GM18498 (cell line): ENCODE measurements at regions not wholly inside any gene's neighbourhood (a gene's known extent, or its start where the extent isn't known, plus 50 kb on each side); places are given as distances from the start of the nearest gene placed in this dataset.

Experiments
- ATAC-seq: cut with Tn5 transposase; IDR thresholded peaks from one replicate; pipeline ENCODE4 v1.9.1; 2021; ENCODE audit warnings: mild to moderate bottlenecking, moderate library complexity; ENCODE audit not compliant: unreplicated experiment

GRCh38 chr12:63321373-63321772 lies 170.4 kb upstream of the AVPR1A start:
- ATAC-seq: no peak

- no peak for ATAC-seq
Measured at GRCh38 chr12:63319936-63320633, 169.1 kb upstream of the AVPR1A start.

- ATAC-seq: peak; percentile 52
Measured at GRCh38 chr12:63319386-63319785, 168.4 kb upstream of the AVPR1A start.

GRCh38 chr12:63318933-63319332 lies 167.9 kb upstream of the AVPR1A start:
- no peak for ATAC-seq

- ATAC-seq: no peak
Measured at GRCh38 chr12:63318313-63318712, 167.3 kb upstream of the AVPR1A start.

- ATAC-seq: no peak
Measured at GRCh38 chr12:63317880-63318279, 166.9 kb upstream of the AVPR1A start.

GRCh38 chr12:63317286-63317846 lies 166.4 kb upstream of the AVPR1A start:
- ATAC-seq: no peak

- peak; percentile 43 for ATAC-seq
Measured at GRCh38 chr12:63313139-63313538, 162.1 kb upstream of the AVPR1A start.

GRCh38 chr12:63308671-63309070 lies 157.7 kb upstream of the AVPR1A start:
- no peak for ATAC-seq

- no peak for ATAC-seq
Measured at GRCh38 chr12:63307849-63308248, 156.8 kb upstream of the AVPR1A start.

- no peak for ATAC-seq
Measured at GRCh38 chr12:63305901-63306875, 155.2 kb upstream of the AVPR1A start.

- ATAC-seq: no peak
Measured at GRCh38 chr12:63304887-63305316, 153.9 kb upstream of the AVPR1A start.

- peak; percentile 17 for ATAC-seq
Measured at GRCh38 chr12:63302941-63303536, 152.0 kb upstream of the AVPR1A start.

GRCh38 chr12:63302269-63302940 lies 151.4 kb upstream of the AVPR1A start:
- peak; percentile 65 for ATAC-seq

GRCh38 chr12:63301311-63301710 lies 150.3 kb upstream of the AVPR1A start:
- no peak for ATAC-seq

GRCh38 chr12:63298386-63298930 lies 147.5 kb upstream of the AVPR1A start:
- ATAC-seq: no peak

- ATAC-seq: peak; percentile 61
Measured at GRCh38 chr12:63294327-63294632, 143.3 kb upstream of the AVPR1A start.

GRCh38 chr12:63292471-63293221 lies 141.6 kb upstream of the AVPR1A start:
- ATAC-seq: no peak

GRCh38 chr12:63276537-63277365 lies 125.8 kb upstream of the AVPR1A start:
- peak; percentile 92 for ATAC-seq
